ENCODE measurements at regions not wholly inside any gene's neighbourhood (a gene's known extent, or its start where the extent isn't known, plus 50 kb on each side); places are given as distances from the start of the nearest gene placed in this dataset.
"Not testable (repeated sequence)": the region's sequence is repeated elsewhere in the genome, so short reads cannot be mapped to it uniquely, and the experiment has no call there.

DNA sequence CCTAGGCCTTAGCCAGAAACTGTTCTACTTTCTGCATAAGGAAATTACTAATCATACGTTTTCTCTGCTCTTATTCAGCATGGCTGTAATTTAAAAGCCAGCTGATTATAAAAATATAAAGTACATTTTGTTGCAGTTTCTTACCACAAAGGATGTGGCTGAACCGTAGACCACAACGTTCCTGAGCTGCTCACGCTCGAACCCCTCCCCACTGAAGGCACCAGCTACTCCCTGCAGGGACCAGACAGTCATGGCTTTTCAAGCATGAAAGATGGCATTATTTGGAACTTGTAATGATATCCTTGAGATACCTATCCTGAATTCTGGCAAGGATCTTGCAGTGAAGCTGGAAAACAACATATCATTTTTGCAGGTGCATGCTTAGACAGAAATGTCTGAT lies 91.8 kb upstream of the DMRT1 start:
- TF ChIP-seq, protein P1, sequence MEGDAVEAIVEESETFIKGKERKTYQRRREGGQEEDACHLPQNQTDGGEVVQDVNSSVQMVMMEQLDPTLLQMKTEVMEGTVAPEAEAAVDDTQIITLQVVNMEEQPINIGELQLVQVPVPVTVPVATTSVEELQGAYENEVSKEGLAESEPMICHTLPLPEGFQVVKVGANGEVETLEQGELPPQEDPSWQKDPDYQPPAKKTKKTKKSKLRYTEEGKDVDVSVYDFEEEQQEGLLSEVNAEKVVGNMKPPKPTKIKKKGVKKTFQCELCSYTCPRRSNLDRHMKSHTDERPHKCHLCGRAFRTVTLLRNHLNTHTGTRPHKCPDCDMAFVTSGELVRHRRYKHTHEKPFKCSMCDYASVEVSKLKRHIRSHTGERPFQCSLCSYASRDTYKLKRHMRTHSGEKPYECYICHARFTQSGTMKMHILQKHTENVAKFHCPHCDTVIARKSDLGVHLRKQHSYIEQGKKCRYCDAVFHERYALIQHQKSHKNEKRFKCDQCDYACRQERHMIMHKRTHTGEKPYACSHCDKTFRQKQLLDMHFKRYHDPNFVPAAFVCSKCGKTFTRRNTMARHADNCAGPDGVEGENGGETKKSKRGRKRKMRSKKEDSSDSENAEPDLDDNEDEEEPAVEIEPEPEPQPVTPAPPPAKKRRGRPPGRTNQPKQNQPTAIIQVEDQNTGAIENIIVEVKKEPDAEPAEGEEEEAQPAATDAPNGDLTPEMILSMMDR (IDR thresholded peaks at IDR 0.05), result no peak
- ATAC-seq (ENCODE audit: insufficient number of reproducible peaks, low FRiP score, low read depth), result no peak
- Histone ChIP-seq H3K4me3 (no peak overlapping the region), H3K36me3 (peaks cover 14% of the 10 kb centered on the region), H3K9me3 (no peaks in the 10 kb centered on the region), H3K27ac (peak overlapping the region; percentile 95), H3K4me1 (ENCODE audit: control insufficient read depth in 1 of 2, low read depth in 2 of 2) (peaks cover 33 to 80% of the 10 kb centered on the region in 2 donors), H3K27me3 (replicated peaks; ENCODE audit: insufficient read depth) (no peaks in the 10 kb centered on the region)
- DNase-seq (ENCODE audit: low spot score), result no peak

DNA sequence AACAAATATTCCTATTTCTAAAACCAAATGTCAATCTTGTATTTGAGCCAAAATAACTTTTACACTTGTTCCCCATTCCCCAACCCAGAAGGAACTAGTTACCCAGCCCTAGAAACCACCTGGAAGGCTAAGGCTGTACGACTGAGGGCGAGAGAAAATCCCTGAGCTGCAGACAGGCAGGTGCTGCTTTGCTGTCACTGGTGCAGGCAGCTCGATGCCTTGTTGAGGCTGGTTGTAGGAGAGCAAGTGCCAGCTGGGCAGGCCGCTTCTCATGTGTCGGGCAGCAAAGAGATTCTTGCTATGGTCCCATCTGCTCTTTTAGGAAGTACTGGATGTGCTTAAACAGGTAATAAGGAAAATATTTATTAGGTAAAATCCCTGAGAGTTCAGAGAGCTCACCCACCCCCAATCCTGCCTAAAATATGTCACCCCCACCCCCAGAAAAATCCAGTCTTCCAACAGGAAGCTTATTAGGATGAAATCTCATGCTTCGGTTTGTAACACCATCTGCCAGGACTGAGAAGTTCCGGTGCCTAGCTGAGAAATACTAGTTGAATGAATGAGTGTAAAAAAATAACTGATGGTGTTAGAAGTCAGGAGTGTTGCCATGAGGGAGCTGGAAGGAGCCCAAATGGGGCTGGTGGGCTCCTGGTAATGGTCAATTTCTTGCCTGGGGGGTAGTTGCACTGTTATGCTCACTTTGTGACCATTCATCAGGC lies 91.1 kb upstream of the DMRT1 start:
- Histone ChIP-seq H3K36me3 (peaks cover 10% of the 10 kb centered on the region), H3K27ac (peak overlapping the region; percentile 95), H3K4me3 (no peak overlapping the region), H3K9me3 (no peaks in the 10 kb centered on the region), H3K27me3 (replicated peaks; ENCODE audit: insufficient read depth) (no peaks in the 10 kb centered on the region), H3K4me1 (ENCODE audit: control insufficient read depth in 1 of 2, low read depth in 2 of 2) (peaks cover 29 to 75% of the 10 kb centered on the region in 2 donors)
- TF ChIP-seq, protein P1 (IDR thresholded peaks at IDR 0.05), result no peak
- no peak for ATAC-seq (ENCODE audit: insufficient number of reproducible peaks, low FRiP score, low read depth)
- no peak for DNase-seq (ENCODE audit: low spot score)

DNA sequence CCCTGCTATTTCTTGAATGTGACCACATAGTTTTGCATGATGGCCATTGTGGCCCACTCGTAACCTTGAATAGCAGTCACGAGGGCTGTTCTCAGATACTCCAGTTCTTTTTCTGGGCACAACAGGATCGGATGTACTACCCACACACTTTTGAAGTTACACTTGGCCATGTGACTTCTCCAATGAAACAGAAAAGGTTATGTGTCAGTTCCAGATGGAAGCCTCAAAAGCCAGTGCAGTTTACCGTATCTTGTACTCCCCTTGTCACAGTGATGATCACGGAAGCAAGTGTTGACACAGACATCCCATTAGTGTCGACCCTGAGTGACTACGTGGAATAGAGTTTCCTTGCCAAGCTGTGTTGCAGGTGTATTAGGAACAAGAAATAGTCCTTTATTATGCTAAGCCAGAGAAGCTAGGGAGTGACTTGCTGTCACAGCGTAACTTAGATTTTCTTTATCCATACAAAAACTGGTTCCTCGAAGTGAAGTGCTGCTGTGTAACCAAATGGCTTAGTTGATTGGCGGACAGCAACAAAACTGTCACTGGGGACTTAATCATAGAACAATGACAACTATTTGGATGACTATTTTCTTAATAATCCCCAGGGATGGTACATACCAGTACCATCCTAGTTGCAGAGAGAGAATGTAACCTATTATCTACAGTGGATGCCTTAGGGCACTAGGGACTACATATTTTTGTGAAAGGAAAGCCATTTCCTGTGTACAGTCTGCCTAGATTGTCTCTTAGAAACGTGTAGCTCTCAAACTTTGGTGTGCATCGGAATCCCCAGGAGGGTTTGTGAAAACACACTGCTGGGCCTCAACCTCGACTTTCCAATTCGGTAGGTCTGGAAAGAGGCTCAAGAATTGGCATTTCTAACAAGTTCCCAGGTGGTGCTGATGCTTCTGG lies 90.1 kb upstream of the DMRT1 start:
- no peak for DNase-seq (ENCODE audit: low spot score)
- ATAC-seq (ENCODE audit: insufficient number of reproducible peaks, low FRiP score, low read depth), result no peak
- H3K36me3 ChIP-seq, result peaks cover 10% of the 10 kb centered on the region
- TF ChIP-seq, protein P1 (IDR thresholded peaks at IDR 0.05), result no peak
- H3K27me3 ChIP-seq (replicated peaks; ENCODE audit: insufficient read depth), result no peaks in the 10 kb centered on the region
- H3K4me1 ChIP-seq (ENCODE audit: control insufficient read depth in 1 of 2, low read depth in 2 of 2), result peaks cover 33 to 70% of the 10 kb centered on the region in 2 donors
- H3K9me3 ChIP-seq, result no peaks in the 10 kb centered on the region
- H3K27ac ChIP-seq, result peak overlapping the region; percentile 95
- peak overlapping the region; percentile 7 for H3K4me3 ChIP-seq

DNA sequence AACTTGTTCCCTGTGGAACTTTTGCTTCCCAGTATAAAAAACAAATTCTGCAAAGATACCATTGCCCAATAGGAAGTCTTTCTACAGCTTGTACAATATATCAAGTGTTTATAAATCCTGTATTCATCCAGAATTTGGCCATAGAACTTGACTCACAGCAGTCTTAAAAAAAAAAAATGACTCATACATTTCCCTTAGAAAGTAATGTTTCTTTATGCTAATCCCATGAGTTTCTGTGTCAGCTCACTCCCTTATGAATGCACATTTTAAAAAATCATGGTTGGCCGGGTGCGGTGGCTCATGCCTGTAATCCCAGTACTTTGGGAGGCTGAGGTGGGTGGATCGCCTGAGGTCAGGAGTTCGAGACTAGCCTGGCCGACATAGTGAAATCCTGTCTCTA lies 89.3 kb upstream of the DMRT1 start:
- no peak for DNase-seq (ENCODE audit: low spot score)
- Histone ChIP-seq H3K4me3 (no peak overlapping the region), H3K9me3 (no peaks in the 10 kb centered on the region), H3K27me3 (replicated peaks; ENCODE audit: insufficient read depth) (no peaks in the 10 kb centered on the region), H3K27ac (peak overlapping the region; percentile 95), H3K4me1 (ENCODE audit: control insufficient read depth in 1 of 2, low read depth in 2 of 2) (peaks cover 33 to 62% of the 10 kb centered on the region in 2 donors), H3K36me3 (peaks cover 3% of the 10 kb centered on the region)
- peak; percentile 74 for ATAC-seq (ENCODE audit: insufficient number of reproducible peaks, low FRiP score, low read depth)
- TF ChIP-seq, protein P1 (IDR thresholded peaks at IDR 0.05), result no peak

DNA sequence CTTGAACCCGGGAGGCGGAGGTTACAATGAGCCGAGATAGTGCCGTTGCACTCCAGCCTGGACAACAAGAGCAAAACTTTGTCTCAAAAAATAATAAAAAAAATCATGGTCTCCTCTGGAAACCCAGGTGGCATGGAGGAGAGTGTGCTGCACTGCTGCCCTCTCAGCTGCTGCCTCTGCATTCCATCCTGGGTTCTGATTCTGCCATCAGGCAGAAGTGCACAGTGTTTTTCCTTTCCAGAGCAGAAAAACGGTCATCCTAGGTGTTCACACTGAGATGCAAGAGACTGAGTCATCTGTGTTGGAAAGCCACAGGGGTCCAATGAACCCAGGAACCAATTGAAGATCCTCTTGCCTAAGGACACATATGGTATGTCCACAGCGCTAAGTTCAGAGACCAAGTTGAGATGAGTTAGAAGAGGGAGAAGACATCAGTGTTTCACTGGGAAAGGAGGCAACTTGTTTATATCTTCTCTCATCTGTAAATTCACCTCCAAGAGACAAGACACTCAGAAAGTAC lies 88.8 kb upstream of the DMRT1 start:
- H3K9me3 ChIP-seq, result no peaks in the 10 kb centered on the region
- peak overlapping the region; percentile 78 to 95 for H3K27ac ChIP-seq
- no peaks in the 10 kb centered on the region for H3K36me3 ChIP-seq
- H3K4me1 ChIP-seq (ENCODE audit: control insufficient read depth in 1 of 2, low read depth in 2 of 2), result peaks cover 33 to 59% of the 10 kb centered on the region in 2 donors
- DNase-seq (ENCODE audit: low spot score) (no peak), ATAC-seq (ENCODE audit: insufficient number of reproducible peaks, low FRiP score, low read depth) (no peak)
- H3K27me3 ChIP-seq (replicated peaks; ENCODE audit: insufficient read depth), result no peaks in the 10 kb centered on the region
- TF ChIP-seq, protein P1 (IDR thresholded peaks at IDR 0.05), result no peak
- no peak overlapping the region for H3K4me3 ChIP-seq

DNA sequence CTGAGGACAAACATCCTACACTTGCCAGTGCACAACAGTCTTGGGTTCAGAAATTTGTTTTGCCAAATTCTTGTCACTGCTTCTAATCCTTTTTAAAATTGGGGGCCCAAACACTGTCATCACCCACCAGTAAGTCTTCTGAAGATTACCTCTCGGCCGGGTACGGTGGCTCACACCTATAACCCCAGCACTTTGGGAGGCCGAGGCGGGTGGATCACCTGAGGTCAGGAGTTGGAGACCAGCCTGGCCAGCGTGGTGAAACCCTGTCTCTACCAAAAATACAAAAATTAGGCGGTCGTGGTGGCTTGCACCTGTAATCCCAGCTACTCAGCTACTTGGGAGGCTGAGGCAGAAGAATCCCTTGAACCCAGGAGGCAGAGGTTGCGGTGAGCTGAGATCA lies 87.8 kb upstream of the DMRT1 start:
- ATAC-seq (ENCODE audit: insufficient number of reproducible peaks, low FRiP score, low read depth); H3K27me3 ChIP-seq (replicated peaks; ENCODE audit: insufficient read depth); H3K36me3 ChIP-seq; H3K9me3 ChIP-seq; H3K4me3 ChIP-seq; DNase-seq (ENCODE audit: low spot score): not testable (repeated sequence)
- peaks cover 33 to 53% of the 10 kb centered on the region in 2 donors for H3K4me1 ChIP-seq (ENCODE audit: control insufficient read depth in 1 of 2, low read depth in 2 of 2)
- peak overlapping the region; percentile 25 to 95 for H3K27ac ChIP-seq

All from thoracic aorta (tissue), 2 donors.